Aorta (tissue), 5 donors: ENCODE measurements at regions not wholly inside any gene's neighbourhood (a gene's known extent, or its start where the extent isn't known, plus 50 kb on each side); places are given as distances from the start of the nearest gene placed in this dataset.
"Not testable (repeated sequence)": the region's sequence is repeated elsewhere in the genome, so short reads cannot be mapped to it uniquely, and the experiment has no call there.

Experiments used
- ATAC-seq: fragments of 200-7000 bp; cut with Tn5 transposase; one replicate; pipeline ENCODE4 v1.9.1; 2022; ENCODE audit warnings: moderate library complexity; ENCODE audit not compliant: low FRiP score
- DNase-seq, 2 donors: peaks; one replicate each; pipeline ENCODE4 v3.0.0-alpha.2; 2020
- H3K27ac ChIP-seq, 2 donors: one replicate each; pipeline ENCODE4 v1.5.1; 2013; ENCODE audit warnings: low read length in 2 of 2, mild to moderate bottlenecking in 2 of 2, moderate library complexity in 2 of 2, control low read depth in 1 of 2, inconsistent platforms in 1 of 2, low read depth in 1 of 2
- H3K27me3 ChIP-seq, 2 donors: one replicate each; pipeline ENCODE4 v1.6.1; 2013; ENCODE audit warnings: control low read depth in 1 of 2, low read length in 1 of 2, mild to moderate bottlenecking in 1 of 2, moderate library complexity in 1 of 2; ENCODE audit not compliant: insufficient read depth in 2 of 2, control insufficient read depth in 1 of 2
- H3K36me3 ChIP-seq, 2 donors: one replicate each; pipeline ENCODE4 v1.6.1; 2013; ENCODE audit warnings: control low read depth in 1 of 2, low read length in 1 of 2, mild to moderate bottlenecking in 1 of 2; ENCODE audit not compliant: insufficient read depth in 2 of 2, control insufficient read depth in 1 of 2
- H3K4me1 ChIP-seq, 2 donors: one replicate each; pipeline ENCODE4 v1.6.1; 2013; ENCODE audit warnings: low read length in 2 of 2, control low read depth in 1 of 2, mild to moderate bottlenecking in 1 of 2, moderate library complexity in 1 of 2; ENCODE audit not compliant: insufficient read depth in 2 of 2, control insufficient read depth in 1 of 2
- H3K4me3 ChIP-seq, 2 donors: one replicate each; pipeline ENCODE4 v1.5.1; 2013; ENCODE audit warnings: low read length in 2 of 2, control low read depth in 1 of 2, mild to moderate bottlenecking in 1 of 2
- H3K9me3 ChIP-seq: one replicate; pipeline ENCODE4 v1.6.1; 2013; ENCODE audit warnings: mild to moderate bottlenecking, low read length; ENCODE audit not compliant: control insufficient read depth
- WGBS, 2 donors: extraction: QIAGEN DNeasy Blood & Tissue Kit; methylation state at CpG; one replicate each; pipeline ENCODE4 v1.1.7; 2013; 5-methylcytosine and 5-hydroxymethylcytosine counted together
- intact Hi-C, 2 donors: fragments of 100-400 bp; cut with DNase I; formaldehyde crosslinking; loops; one replicate each; pipeline versions ENCODE4 v1.14.2 to v1.15.0; 2022
- donor health status: healthy with polysubstance abuse.
- donor health status: Bipolar disorder and iron deficiency.
- donor health status: DM: no; HTN: no; CAD: no.
- donor health status: DM: no; HTN: no; CAD: no.
- donor health status: DM: yes; HTN: yes; CAD: no.

- ATAC-seq, H3K9me3 ChIP-seq, H3K4me1 ChIP-seq, H3K27me3 ChIP-seq, H3K36me3 ChIP-seq, H3K4me3 ChIP-seq, DNase-seq, intact Hi-C loops, H3K27ac ChIP-seq: not testable (repeated sequence)
- WGBS, 2 donors = no CpG with 5 or more reads among the region's 3 CpGs
These were observed 842.6 kb downstream of the SPATA31A7 start for GRCh38 chr9:62032441-62032840.

- intact Hi-C loops, H3K27me3 ChIP-seq, ATAC-seq: not testable (repeated sequence)
These were observed 848.4 kb downstream of the SPATA31A7 start for GRCh38 chr9:62038260-62038659.

GRCh38 chr9:62058155-62058554, 868.3 kb downstream of the SPATA31A7 start:
- intact Hi-C loops, DNase-seq, ATAC-seq, H3K27ac ChIP-seq, H3K9me3 ChIP-seq, H3K36me3 ChIP-seq, H3K4me1 ChIP-seq, H3K4me3 ChIP-seq, H3K27me3 ChIP-seq: not testable (repeated sequence)
- WGBS, 2 donors = no CpG with 5 or more reads among the region's 3 CpGs

More at GRCh38 chr9:62038260-62038659, 848.4 kb downstream of the SPATA31A7 start:
- not testable (repeated sequence) for H3K36me3 ChIP-seq, DNase-seq, H3K4me1 ChIP-seq, H3K9me3 ChIP-seq, H3K4me3 ChIP-seq, H3K27ac ChIP-seq
- no CpG with 5 or more reads among the region's 7 CpGs for WGBS, 2 donors

- ATAC-seq, intact Hi-C loops, H3K9me3 ChIP-seq, H3K36me3 ChIP-seq, H3K4me3 ChIP-seq, H3K27ac ChIP-seq, H3K27me3 ChIP-seq, H3K4me1 ChIP-seq, DNase-seq: not testable (repeated sequence)
- WGBS, 2 donors = no CpG with 5 or more reads among the region's 5 CpGs
These were observed 881.2 kb downstream of the SPATA31A7 start for GRCh38 chr9:62071043-62071442.

GRCh38 chr9:62073401-62073800, 883.6 kb downstream of the SPATA31A7 start:
- no CpG with 5 or more reads among the region's 10 CpGs for WGBS, 2 donors
- H3K27ac ChIP-seq, H3K4me3 ChIP-seq, H3K36me3 ChIP-seq, H3K27me3 ChIP-seq, intact Hi-C loops, H3K9me3 ChIP-seq, ATAC-seq, H3K4me1 ChIP-seq, DNase-seq: not testable (repeated sequence)

GRCh38 chr9:62084245-62084644, 894.4 kb downstream of the SPATA31A7 start:
- H3K4me3 ChIP-seq, H3K4me1 ChIP-seq, H3K27me3 ChIP-seq, ATAC-seq, H3K27ac ChIP-seq, DNase-seq, intact Hi-C loops, H3K36me3 ChIP-seq, H3K9me3 ChIP-seq: not testable (repeated sequence)
- WGBS, 2 donors = no CpG with 5 or more reads among the region's 1 CpG

GRCh38 chr9:62095714-62096345, 906.0 kb downstream of the SPATA31A7 start:
- ATAC-seq, H3K9me3 ChIP-seq, H3K36me3 ChIP-seq, H3K4me3 ChIP-seq, DNase-seq, H3K27ac ChIP-seq, H3K27me3 ChIP-seq, intact Hi-C loops, H3K4me1 ChIP-seq: not testable (repeated sequence)
- WGBS, 2 donors = no CpG with 5 or more reads among the region's 6 CpGs

- not testable (repeated sequence) for ATAC-seq
These were observed 920.6 kb downstream of the SPATA31A7 start for GRCh38 chr9:62110486-62110885.

GRCh38 chr9:62116951-62117640, 927.3 kb downstream of the SPATA31A7 start:
- intact Hi-C loops, H3K27me3 ChIP-seq, H3K9me3 ChIP-seq, ATAC-seq, H3K36me3 ChIP-seq, DNase-seq, H3K27ac ChIP-seq, H3K4me3 ChIP-seq, H3K4me1 ChIP-seq: not testable (repeated sequence)
- no CpG with 5 or more reads among the region's 6 CpGs for WGBS, 2 donors

More at GRCh38 chr9:62110486-62110885, 920.6 kb downstream of the SPATA31A7 start:
- H3K4me3 ChIP-seq, H3K4me1 ChIP-seq, H3K27ac ChIP-seq, H3K36me3 ChIP-seq, H3K9me3 ChIP-seq, intact Hi-C loops, DNase-seq, H3K27me3 ChIP-seq: not testable (repeated sequence)
- WGBS, 2 donors = 60 to 83% methylated on average over 3 of the region's 5 CpGs
